ENCODE measurements at regions not wholly inside any gene's neighbourhood (a gene's known extent, or its start where the extent isn't known, plus 50 kb on each side); places are given as distances from the start of the nearest gene placed in this dataset.

GRCh38 chr10:124344266-124344590 lies 74.5 kb downstream of the OAT start:
- no peak for TF ChIP-seq CTCF (optimal IDR thresholded peaks at IDR 0.05 in 1 of 3, IDR thresholded peaks at IDR 0.05 in 1 of 3, conservative IDR thresholded peaks at IDR 0.05 in 1 of 3; ENCODE audit: extremely low read depth in 1 of 3, insufficient read depth in 2 of 3, low read length in 3 of 3)
- TF ChIP-seq EZH2 (IDR thresholded peaks at IDR 0.05; ENCODE audit: low read length), result no peak
